Gastrocnemius medialis (tissue), 4 donors: ENCODE measurements at regions not wholly inside any gene's neighbourhood (a gene's known extent, or its start where the extent isn't known, plus 50 kb on each side); places are given as distances from the start of the nearest gene placed in this dataset.
"Not testable (repeated sequence)": the region's sequence is repeated elsewhere in the genome, so short reads cannot be mapped to it uniquely, and the experiment has no call there.

Experiments used
- CTCF ChIP-seq, 5 experiments: fragments of 450-650 bp in 3 of 5; fragments of 200-600 bp in 2 of 5; sonication (generic) in 2 of 5; IDR thresholded peaks in 4 of 5; conservative IDR thresholded peaks in 1 of 5; 1 replicate in 4 of 5; 2 replicates in 1 of 5; pipeline ENCODE4 v1.5.1; 2016 to 2019; ENCODE audit warnings: antibody characterized with exemption in 5 of 5, mild to moderate bottlenecking in 3 of 5, moderate library complexity in 3 of 5
- POLR2A ChIP-seq, 2 donors: fragments of 450-650 bp; IDR thresholded peaks; one replicate each; pipeline ENCODE4 v1.6.1; 2017; ENCODE audit warnings: antibody characterized with exemption in 2 of 2, mild to moderate bottlenecking in 2 of 2, moderate library complexity in 2 of 2

DNA sequence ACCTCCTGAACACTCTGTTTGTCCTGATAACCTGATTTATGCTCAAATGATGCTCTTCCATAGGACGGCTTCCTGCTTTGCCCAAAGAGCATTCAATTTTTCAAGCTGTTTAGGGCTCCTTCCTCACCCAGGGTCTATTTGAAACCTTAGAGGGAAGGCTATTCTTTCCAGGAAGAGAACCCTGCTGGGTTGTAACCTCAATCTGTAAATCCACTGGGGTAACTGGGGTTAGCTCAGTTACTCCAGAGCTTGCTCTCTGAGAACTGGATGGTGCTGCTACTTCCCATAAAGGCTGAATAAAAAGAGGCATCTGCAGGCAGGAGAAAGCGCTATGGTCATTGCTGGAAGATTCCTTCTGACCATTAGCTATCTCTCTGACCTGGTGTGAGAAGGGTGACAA lies 169.9 kb upstream of the ZNF322 start:
- not testable (repeated sequence) for TF ChIP-seq CTCF (IDR thresholded peaks at IDR 0.05 in 4 of 5, conservative IDR thresholded peaks at IDR 0.05 in 1 of 5); POLR2A (IDR thresholded peaks at IDR 0.05)
